ENCODE measurements at regions not wholly inside any gene's neighbourhood (a gene's known extent, or its start where the extent isn't known, plus 50 kb on each side); places are given as distances from the start of the nearest gene placed in this dataset.

- DNase-seq = no peak
Observed at GRCh38 chr1:4017636-4018365, 117.7 kb upstream of the C1orf174 start.

- DNase-seq = no peak
Observed at GRCh38 chr1:4018466-4019146, 118.5 kb upstream of the C1orf174 start.

GRCh38 chr1:4019147-4019521 is 119.1 kb upstream of the C1orf174 start:
- DNase-seq = no peak

GRCh38 chr1:4019606-4020331 is 119.7 kb upstream of the C1orf174 start:
- no peak for DNase-seq

- no peak for DNase-seq
Observed at GRCh38 chr1:4020449-4020848, 120.4 kb upstream of the C1orf174 start.

GRCh38 chr1:4021136-4021973 is 121.3 kb upstream of the C1orf174 start:
- no peak for DNase-seq

GRCh38 chr1:4021974-4022268 is 121.8 kb upstream of the C1orf174 start:
- DNase-seq = no peak

- DNase-seq = no peak
Observed at GRCh38 chr1:4022715-4023114, 122.6 kb upstream of the C1orf174 start.

GRCh38 chr1:4023678-4024077 is 123.6 kb upstream of the C1orf174 start:
- no peak for DNase-seq

- DNase-seq = no peak
Observed at GRCh38 chr1:4024811-4025210, 124.7 kb upstream of the C1orf174 start.

GRCh38 chr1:4025752-4026151 is 125.7 kb upstream of the C1orf174 start:
- DNase-seq = no peak

- no peak for DNase-seq
Observed at GRCh38 chr1:4027008-4027407, 126.9 kb upstream of the C1orf174 start.

- peak in 1 of 2 donors; percentile 67 for DNase-seq
Observed at GRCh38 chr1:4027492-4028138, 127.5 kb upstream of the C1orf174 start.

GRCh38 chr1:4028139-4028501 is 128.0 kb upstream of the C1orf174 start:
- no peak for DNase-seq

- DNase-seq = no peak
Observed at GRCh38 chr1:4029376-4029775, 129.3 kb upstream of the C1orf174 start.

- no peak for DNase-seq
Observed at GRCh38 chr1:4032571-4032970, 132.5 kb upstream of the C1orf174 start.

GRCh38 chr1:4033129-4033676 is 133.1 kb upstream of the C1orf174 start:
- DNase-seq = no peak

GRCh38 chr1:4033713-4034112 is 133.6 kb upstream of the C1orf174 start:
- no peak for DNase-seq

GRCh38 chr1:4034318-4034887 is 134.3 kb upstream of the C1orf174 start:
- DNase-seq = no peak

- peak in 1 of 2 donors; percentile 43 for DNase-seq
Observed at GRCh38 chr1:4044967-4045366, 144.9 kb upstream of the C1orf174 start.

GRCh38 chr1:4045397-4046010 is 145.4 kb upstream of the C1orf174 start:
- no peak for DNase-seq
